Lower lobe of right lung (tissue), 2 donors: ENCODE measurements at regions not wholly inside any gene's neighbourhood (a gene's known extent, or its start where the extent isn't known, plus 50 kb on each side); places are given as distances from the start of the nearest gene placed in this dataset.

Experiments
- ATAC-seq, 2 donors: fragments of 200-7000 bp; cut with Tn5 transposase; one replicate each; pipeline ENCODE4 v1.9.1; 2020 to 2022; ENCODE audit warnings: mild to moderate bottlenecking in 2 of 2, moderate library complexity in 2 of 2
- DNase-seq: peaks from one replicate; pipeline ENCODE4 v3.0.0-alpha.2; 2020
- H3K27ac ChIP-seq: fragments of 200-600 bp; one replicate; pipeline ENCODE4 v1.8.0; 2022
- H3K27me3 ChIP-seq: fragments of 200-600 bp; one replicate; pipeline ENCODE4 v1.8.0; 2022; ENCODE audit warnings: low read depth
- H3K36me3 ChIP-seq: fragments of 200-600 bp; one replicate; pipeline ENCODE4 v1.8.0; 2022; ENCODE audit warnings: mild to moderate bottlenecking
- H3K4me1 ChIP-seq: fragments of 200-600 bp; one replicate; pipeline ENCODE4 v1.8.0; 2022
- H3K4me3 ChIP-seq: fragments of 200-600 bp; one replicate; pipeline ENCODE4 v1.8.0; 2022; ENCODE audit warnings: mild to moderate bottlenecking
- H3K9me3 ChIP-seq: fragments of 200-600 bp; one replicate; pipeline ENCODE4 v1.8.0; 2022
- intact Hi-C: fragments of 100-400 bp; cut with DNase I; formaldehyde crosslinking; loops from one replicate; pipeline ENCODE4 v1.11.0; 2022
- TF ChIP-seq, protein P1 (sequence below): fragments of 200-600 bp; IDR thresholded peaks from one replicate; pipeline ENCODE4 v1.8.0; 2022; ENCODE audit warnings: antibody characterized with exemption, mild to moderate bottlenecking
- donor health status: DM: no; HTN: yes; CAD: no; lungs with severe emphysema.

DNA sequence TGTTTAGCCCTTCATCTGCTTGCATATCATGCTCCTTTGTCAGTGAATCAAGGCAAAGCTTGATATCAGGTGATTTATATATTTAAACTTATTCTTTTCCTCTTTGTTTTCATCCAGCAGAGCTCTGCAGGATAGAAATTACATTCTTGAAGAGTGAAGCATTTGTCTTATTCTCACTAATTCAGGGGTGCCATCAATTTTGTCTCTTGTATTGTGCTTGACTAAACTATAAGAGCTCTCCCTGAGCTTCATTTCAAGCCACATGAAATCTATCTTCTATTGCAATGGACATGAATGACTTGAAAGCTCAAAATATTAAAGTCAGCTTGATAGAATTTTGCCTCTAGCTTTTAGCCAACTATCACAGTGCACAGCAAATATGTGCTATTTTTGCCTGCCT, 236.7 kb upstream of the KCTD3 start:
- intact Hi-C loops, result no loop called here
- Histone ChIP-seq H3K36me3 (no peaks in the 10 kb centered on the region), H3K27me3 (no peaks in the 10 kb centered on the region), H3K9me3 (no peaks in the 10 kb centered on the region), H3K4me3 (no peak overlapping the region), H3K27ac (no peak overlapping the region), H3K4me1 (no peaks in the 10 kb centered on the region)
- no peak for DNase-seq
- TF ChIP-seq, protein P1, sequence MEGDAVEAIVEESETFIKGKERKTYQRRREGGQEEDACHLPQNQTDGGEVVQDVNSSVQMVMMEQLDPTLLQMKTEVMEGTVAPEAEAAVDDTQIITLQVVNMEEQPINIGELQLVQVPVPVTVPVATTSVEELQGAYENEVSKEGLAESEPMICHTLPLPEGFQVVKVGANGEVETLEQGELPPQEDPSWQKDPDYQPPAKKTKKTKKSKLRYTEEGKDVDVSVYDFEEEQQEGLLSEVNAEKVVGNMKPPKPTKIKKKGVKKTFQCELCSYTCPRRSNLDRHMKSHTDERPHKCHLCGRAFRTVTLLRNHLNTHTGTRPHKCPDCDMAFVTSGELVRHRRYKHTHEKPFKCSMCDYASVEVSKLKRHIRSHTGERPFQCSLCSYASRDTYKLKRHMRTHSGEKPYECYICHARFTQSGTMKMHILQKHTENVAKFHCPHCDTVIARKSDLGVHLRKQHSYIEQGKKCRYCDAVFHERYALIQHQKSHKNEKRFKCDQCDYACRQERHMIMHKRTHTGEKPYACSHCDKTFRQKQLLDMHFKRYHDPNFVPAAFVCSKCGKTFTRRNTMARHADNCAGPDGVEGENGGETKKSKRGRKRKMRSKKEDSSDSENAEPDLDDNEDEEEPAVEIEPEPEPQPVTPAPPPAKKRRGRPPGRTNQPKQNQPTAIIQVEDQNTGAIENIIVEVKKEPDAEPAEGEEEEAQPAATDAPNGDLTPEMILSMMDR, result no peak
- no peak for ATAC-seq

DNA sequence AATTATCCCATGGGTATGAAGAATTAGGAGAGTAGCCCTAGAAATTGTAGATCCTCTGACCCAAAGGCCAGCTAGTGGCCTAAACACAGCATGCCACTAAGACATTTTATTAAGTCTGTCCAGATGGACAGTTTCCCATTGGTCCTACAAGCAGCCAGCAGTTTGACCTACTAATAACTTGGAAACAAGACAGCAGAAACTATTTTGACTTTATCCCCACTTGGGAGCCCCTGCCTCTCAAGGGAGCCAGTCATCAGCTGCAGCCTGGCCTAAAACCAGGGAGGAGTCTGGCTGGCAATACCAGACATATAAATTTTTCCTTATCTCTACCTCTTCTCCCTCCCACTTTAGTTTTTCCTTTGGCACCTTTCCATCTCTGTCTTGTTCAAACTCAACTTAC, 222.6 kb upstream of the KCTD3 start:
- H3K36me3 ChIP-seq, result no peaks in the 10 kb centered on the region
- ATAC-seq (no peak), DNase-seq (no peak)
- TF ChIP-seq, protein P1, result no peak
- no peaks in the 10 kb centered on the region for H3K27me3 ChIP-seq
- no peak overlapping the region for H3K27ac ChIP-seq
- intact Hi-C loops, result no loop called here
- H3K9me3 ChIP-seq, result no peaks in the 10 kb centered on the region
- H3K4me1 ChIP-seq, result no peaks in the 10 kb centered on the region
- H3K4me3 ChIP-seq, result no peak overlapping the region

DNA sequence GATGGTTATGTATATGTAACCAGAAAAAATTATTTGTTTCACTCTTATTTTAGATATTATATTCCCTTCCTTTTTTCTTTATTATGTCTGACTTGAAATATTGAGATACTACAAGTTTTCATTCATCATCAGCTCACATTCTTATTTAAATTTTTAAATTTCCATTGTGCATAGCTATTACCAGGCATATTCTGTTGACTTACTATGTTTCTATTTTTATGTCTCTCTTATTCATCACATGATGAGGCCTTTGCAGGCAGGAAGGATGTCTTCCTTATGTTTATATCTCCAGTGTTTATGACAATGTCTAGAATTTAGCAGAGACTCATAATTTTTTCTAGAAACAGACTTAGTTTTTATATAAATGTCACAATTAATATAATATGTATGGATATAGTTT, 221.9 kb upstream of the KCTD3 start:
- Histone ChIP-seq H3K27me3 (no peaks in the 10 kb centered on the region), H3K9me3 (no peaks in the 10 kb centered on the region), H3K36me3 (no peaks in the 10 kb centered on the region), H3K4me3 (no peak overlapping the region), H3K4me1 (no peaks in the 10 kb centered on the region), H3K27ac (no peak overlapping the region)
- DNase-seq (no peak), ATAC-seq (no peak)
- TF ChIP-seq, protein P1, result no peak
- intact Hi-C loops, result no loop called here

DNA sequence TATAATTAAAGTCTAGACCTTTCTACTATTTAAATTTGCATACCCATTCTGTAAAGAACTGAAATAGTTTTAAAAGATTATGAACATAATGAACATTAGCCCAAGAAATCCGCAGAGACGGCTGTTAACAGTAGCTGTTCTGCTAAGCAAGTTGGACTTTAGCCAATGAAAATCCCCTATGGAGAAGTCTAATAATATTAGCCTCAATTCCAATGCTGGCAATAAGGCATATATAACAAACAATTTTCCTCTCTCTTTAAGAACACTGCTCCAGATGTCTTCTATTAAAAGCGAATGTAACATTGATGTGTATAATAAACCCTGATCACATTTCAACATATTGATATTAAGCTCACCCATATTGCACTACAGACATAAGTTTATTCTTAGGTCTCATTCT, 221.3 kb upstream of the KCTD3 start:
- H3K4me1 ChIP-seq, result no peaks in the 10 kb centered on the region

DNA sequence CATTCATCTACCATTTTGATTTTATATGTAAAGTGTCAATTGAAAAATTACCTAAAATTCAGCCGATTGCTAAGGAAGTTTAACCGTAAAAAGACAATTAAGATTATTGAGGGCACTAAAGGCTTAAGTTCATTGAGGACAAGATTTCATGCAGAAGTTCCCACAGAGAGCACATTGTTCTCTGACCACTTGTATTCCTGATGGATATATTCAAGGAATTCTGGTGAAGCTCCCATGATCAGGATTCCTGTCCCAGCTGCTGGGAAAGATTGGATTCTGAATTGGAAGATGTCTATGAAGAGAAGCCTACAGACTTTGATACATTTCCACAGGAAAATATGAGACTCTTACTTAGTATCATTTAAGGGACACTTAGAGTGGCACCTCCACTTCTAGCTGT, 209.2 kb upstream of the KCTD3 start:
- no peaks in the 10 kb centered on the region for H3K4me1 ChIP-seq
- H3K4me3 ChIP-seq, result no peak overlapping the region
- no peak overlapping the region for H3K27ac ChIP-seq
- no peaks in the 10 kb centered on the region for H3K27me3 ChIP-seq
- TF ChIP-seq, protein P1, result no peak
- ATAC-seq (no peak), DNase-seq (no peak)
- no peaks in the 10 kb centered on the region for H3K9me3 ChIP-seq
- no peaks in the 10 kb centered on the region for H3K36me3 ChIP-seq
- intact Hi-C loops, result no loop called here

More for the DNA sequence above, 221.3 kb upstream of the KCTD3 start:
- Histone ChIP-seq H3K36me3 (no peaks in the 10 kb centered on the region), H3K9me3 (no peaks in the 10 kb centered on the region), H3K27me3 (no peaks in the 10 kb centered on the region), H3K27ac (no peak overlapping the region), H3K4me3 (no peak overlapping the region)
- TF ChIP-seq, protein P1, result no peak
- intact Hi-C loops, result no loop called here
- ATAC-seq, result no peak
- no peak for DNase-seq

DNA sequence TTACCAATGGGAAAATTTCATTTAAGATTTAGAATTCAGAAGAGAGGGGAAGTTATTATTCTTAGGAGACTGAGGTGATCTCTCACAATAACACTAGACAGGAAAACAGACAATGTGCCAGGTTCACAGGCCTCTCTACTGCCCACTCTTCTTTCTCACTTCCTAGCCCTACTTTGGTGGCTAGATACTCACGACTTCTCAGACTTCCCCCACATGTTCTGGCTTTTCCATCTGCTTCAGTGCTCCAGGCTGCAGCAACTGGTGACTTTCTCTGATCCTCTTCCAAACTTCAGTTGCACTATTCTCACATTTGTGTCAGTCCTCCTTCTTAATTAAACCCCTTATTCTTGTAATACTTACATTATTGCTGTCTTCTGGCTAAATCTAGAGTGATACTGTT, 208.7 kb upstream of the KCTD3 start:
- intact Hi-C loops, result no loop called here
- no peaks in the 10 kb centered on the region for H3K36me3 ChIP-seq
- H3K4me1 ChIP-seq, result no peaks in the 10 kb centered on the region
- no peak overlapping the region for H3K4me3 ChIP-seq
- TF ChIP-seq, protein P1, result no peak
- ATAC-seq, result no peak
- no peaks in the 10 kb centered on the region for H3K27me3 ChIP-seq
- H3K9me3 ChIP-seq, result no peaks in the 10 kb centered on the region
- no peak for DNase-seq
- H3K27ac ChIP-seq, result no peak overlapping the region
